Activated T-helper 17 cell treated with anti-CD3 and anti-CD28 coated beads, Interleukin-2, amount 50 U/mL, for 72 hours (primary cell): ENCODE measurements at regions not wholly inside any gene's neighbourhood (a gene's known extent, or its start where the extent isn't known, plus 50 kb on each side); places are given as distances from the start of the nearest gene placed in this dataset.
A peak's percentile ranks its signal among the peaks of the same experiment; 100 is the strongest.
"Not testable (repeated sequence)": the region's sequence is repeated elsewhere in the genome, so short reads cannot be mapped to it uniquely, and the experiment has no call there.

Source experiments
- ATAC-seq: fragments of 150-1000 bp; cut with Tn5 transposase; replicated peaks from 2 replicates; pipeline ENCODE4 v1.10.0; 2021; ENCODE audit warnings: mild to moderate bottlenecking, moderate library complexity
- H3K27ac Mint-ChIP-seq: one replicate; pipeline ENCODE4 v1.8.0; 2022; ENCODE audit warnings: mixed read lengths
- H3K27me3 Mint-ChIP-seq: one replicate; pipeline ENCODE4 v1.8.0; 2022; ENCODE audit warnings: mixed read lengths
- H3K36me3 Mint-ChIP-seq: one replicate; pipeline ENCODE4 v1.8.0; 2022; ENCODE audit warnings: low read depth, mild to moderate bottlenecking, mixed read lengths
- H3K4me1 Mint-ChIP-seq: one replicate; pipeline ENCODE4 v1.8.0; 2022; ENCODE audit warnings: mixed read lengths
- H3K4me3 Mint-ChIP-seq: one replicate; pipeline ENCODE4 v1.8.0; 2022; ENCODE audit warnings: mild to moderate bottlenecking, mixed read lengths
- H3K9me3 Mint-ChIP-seq: one replicate; pipeline ENCODE4 v1.8.0; 2022; ENCODE audit warnings: mixed read lengths

GRCh38 chr9:39678534-39679263 lies 323.2 kb downstream of the SPATA31A1 start:
- H3K36me3 Mint-ChIP-seq, H3K9me3 Mint-ChIP-seq, H3K27ac Mint-ChIP-seq, H3K4me1 Mint-ChIP-seq, H3K4me3 Mint-ChIP-seq, H3K27me3 Mint-ChIP-seq: not testable (repeated sequence)
- peak; percentile 14 for ATAC-seq

GRCh38 chr9:39680694-39681401 lies 325.4 kb downstream of the SPATA31A1 start:
- H3K27me3 Mint-ChIP-seq, H3K27ac Mint-ChIP-seq, H3K9me3 Mint-ChIP-seq, H3K4me3 Mint-ChIP-seq, H3K4me1 Mint-ChIP-seq, H3K36me3 Mint-ChIP-seq, ATAC-seq: not testable (repeated sequence)

GRCh38 chr9:39728862-39729261 lies 373.4 kb downstream of the SPATA31A1 start:
- not testable (repeated sequence) for H3K4me3 Mint-ChIP-seq

GRCh38 chr9:39744898-39745297 lies 389.4 kb downstream of the SPATA31A1 start:
- not testable (repeated sequence) for H3K36me3 Mint-ChIP-seq, H3K4me1 Mint-ChIP-seq, H3K4me3 Mint-ChIP-seq, ATAC-seq, H3K27ac Mint-ChIP-seq, H3K9me3 Mint-ChIP-seq, H3K27me3 Mint-ChIP-seq

More at GRCh38 chr9:39728862-39729261, 373.4 kb downstream of the SPATA31A1 start:
- not testable (repeated sequence) for H3K27ac Mint-ChIP-seq, ATAC-seq, H3K36me3 Mint-ChIP-seq, H3K27me3 Mint-ChIP-seq, H3K4me1 Mint-ChIP-seq, H3K9me3 Mint-ChIP-seq

- H3K4me3 Mint-ChIP-seq, H3K36me3 Mint-ChIP-seq, H3K4me1 Mint-ChIP-seq, H3K27ac Mint-ChIP-seq, ATAC-seq, H3K27me3 Mint-ChIP-seq, H3K9me3 Mint-ChIP-seq: not testable (repeated sequence)
Measured at GRCh38 chr9:39775570-39775969, 420.1 kb downstream of the SPATA31A1 start.

GRCh38 chr9:39791356-39791755 lies 435.9 kb downstream of the SPATA31A1 start:
- H3K36me3 Mint-ChIP-seq, H3K27me3 Mint-ChIP-seq, H3K27ac Mint-ChIP-seq, H3K4me3 Mint-ChIP-seq, H3K9me3 Mint-ChIP-seq, H3K4me1 Mint-ChIP-seq: not testable (repeated sequence)
- ATAC-seq: peak; percentile 95

GRCh38 chr9:39797935-39798334 lies 442.5 kb downstream of the SPATA31A1 start:
- H3K36me3 Mint-ChIP-seq, H3K4me1 Mint-ChIP-seq, H3K27ac Mint-ChIP-seq, ATAC-seq, H3K4me3 Mint-ChIP-seq, H3K9me3 Mint-ChIP-seq, H3K27me3 Mint-ChIP-seq: not testable (repeated sequence)

- ATAC-seq, H3K27ac Mint-ChIP-seq, H3K4me1 Mint-ChIP-seq, H3K36me3 Mint-ChIP-seq, H3K9me3 Mint-ChIP-seq, H3K4me3 Mint-ChIP-seq, H3K27me3 Mint-ChIP-seq: not testable (repeated sequence)
Measured at GRCh38 chr9:39799252-39799651, 443.8 kb downstream of the SPATA31A1 start.

GRCh38 chr9:39802561-39802960 lies 447.1 kb downstream of the SPATA31A1 start:
- not testable (repeated sequence) for H3K4me1 Mint-ChIP-seq, H3K27ac Mint-ChIP-seq, ATAC-seq, H3K9me3 Mint-ChIP-seq, H3K27me3 Mint-ChIP-seq, H3K36me3 Mint-ChIP-seq, H3K4me3 Mint-ChIP-seq

- peak overlapping the region; percentile 91 for H3K4me3 Mint-ChIP-seq
- not testable (repeated sequence) for H3K36me3 Mint-ChIP-seq, H3K4me1 Mint-ChIP-seq, H3K9me3 Mint-ChIP-seq, H3K27me3 Mint-ChIP-seq
- ATAC-seq: peak; percentile 63
- peak overlapping the region; percentile 89 for H3K27ac Mint-ChIP-seq
Measured at GRCh38 chr9:39809401-39810226, 454.1 kb downstream of the SPATA31A1 start.

GRCh38 chr9:39810401-39810800 lies 454.9 kb downstream of the SPATA31A1 start:
- H3K4me3 Mint-ChIP-seq, H3K27me3 Mint-ChIP-seq, H3K9me3 Mint-ChIP-seq, H3K36me3 Mint-ChIP-seq, H3K27ac Mint-ChIP-seq, ATAC-seq, H3K4me1 Mint-ChIP-seq: not testable (repeated sequence)

- H3K9me3 Mint-ChIP-seq, H3K27me3 Mint-ChIP-seq, ATAC-seq, H3K4me3 Mint-ChIP-seq, H3K27ac Mint-ChIP-seq, H3K36me3 Mint-ChIP-seq, H3K4me1 Mint-ChIP-seq: not testable (repeated sequence)
Measured at GRCh38 chr9:39811615-39812014, 456.1 kb downstream of the SPATA31A1 start.

- not testable (repeated sequence) for H3K9me3 Mint-ChIP-seq, ATAC-seq, H3K4me1 Mint-ChIP-seq, H3K27me3 Mint-ChIP-seq, H3K27ac Mint-ChIP-seq, H3K36me3 Mint-ChIP-seq, H3K4me3 Mint-ChIP-seq
Measured at GRCh38 chr9:39828457-39828856, 473.0 kb downstream of the SPATA31A1 start.
